Stimulated activated CD8-positive, alpha-beta memory T cell treated with anti-CD3 and anti-CD28 coated beads, Interleukin-4, amount 100 ng/mL, for 24 hours (primary cell): ENCODE measurements at regions not wholly inside any gene's neighbourhood (a gene's known extent, or its start where the extent isn't known, plus 50 kb on each side); places are given as distances from the start of the nearest gene placed in this dataset.

Experiments used
- DNase-seq: peaks from one replicate; pipeline ENCODE4 v3.0.0-alpha.2; 2020; ENCODE audit warnings: low read depth

- DNase-seq, result no peak
These were observed 104.5 kb upstream of the CCDC150 start for GRCh38 chr2:196535061-196535460.

- DNase-seq, result no peak
These were observed 103.8 kb upstream of the CCDC150 start for GRCh38 chr2:196535742-196536141.

GRCh38 chr2:196537311-196537710 lies 102.2 kb upstream of the CCDC150 start:
- DNase-seq, result no peak

- no peak for DNase-seq
These were observed 101.3 kb upstream of the CCDC150 start for GRCh38 chr2:196538189-196538588.

GRCh38 chr2:196538646-196539045 lies 100.9 kb upstream of the CCDC150 start:
- no peak for DNase-seq

- no peak for DNase-seq
These were observed 94.5 kb upstream of the CCDC150 start for GRCh38 chr2:196544906-196545433.

GRCh38 chr2:196546151-196546919 lies 93.2 kb upstream of the CCDC150 start:
- DNase-seq, result no peak

- no peak for DNase-seq
These were observed 90.5 kb upstream of the CCDC150 start for GRCh38 chr2:196549052-196549451.

GRCh38 chr2:196551014-196551413 lies 88.5 kb upstream of the CCDC150 start:
- DNase-seq, result no peak

GRCh38 chr2:196555161-196555560 lies 84.4 kb upstream of the CCDC150 start:
- DNase-seq, result no peak

- no peak for DNase-seq
These were observed 83.8 kb upstream of the CCDC150 start for GRCh38 chr2:196555726-196556125.

- DNase-seq, result no peak
These were observed 81.0 kb upstream of the CCDC150 start for GRCh38 chr2:196558497-196558896.

- no peak for DNase-seq
These were observed 75.6 kb upstream of the CCDC150 start for GRCh38 chr2:196563876-196564275.

GRCh38 chr2:196565106-196565765 lies 74.3 kb upstream of the CCDC150 start:
- no peak for DNase-seq

- no peak for DNase-seq
These were observed 73.5 kb upstream of the CCDC150 start for GRCh38 chr2:196565982-196566381.

- no peak for DNase-seq
These were observed 72.4 kb upstream of the CCDC150 start for GRCh38 chr2:196566961-196567666.

- DNase-seq, result no peak
These were observed 71.0 kb upstream of the CCDC150 start for GRCh38 chr2:196568506-196568905.

GRCh38 chr2:196584903-196585302 lies 54.6 kb upstream of the CCDC150 start:
- no peak for DNase-seq

GRCh38 chr2:196586511-196586991 lies 53.0 kb upstream of the CCDC150 start:
- no peak for DNase-seq

- no peak for DNase-seq
These were observed 52.5 kb upstream of the CCDC150 start for GRCh38 chr2:196587056-196587455.

- no peak for DNase-seq
These were observed 51.8 kb upstream of the CCDC150 start for GRCh38 chr2:196587739-196588138.

GRCh38 chr2:196589419-196589818 lies 50.1 kb upstream of the CCDC150 start:
- DNase-seq, result no peak
